Endothelial cell of umbilical vein (primary cell): ENCODE measurements at regions not wholly inside any gene's neighbourhood (a gene's known extent, or its start where the extent isn't known, plus 50 kb on each side); places are given as distances from the start of the nearest gene placed in this dataset.

Experiments
- BruUV-seq: library from RNA; stranded (reverse); fragments of 400-500 nt; replicated peaks from 2 replicates; lab custom pipeline; 2021; lab: Mats Ljungman, UMichigan
- CTCF ChIA-PET: fragments of 300-600, 350-600 bp; sonication (Branson Sonifier 250); formaldehyde crosslinking; loops from one replicate; lab custom pipeline; 2021; ENCODE audit warnings: antibody characterized with exemption, inconsistent platforms; lab: Charles Lee
- POLR2A ChIA-PET: fragments of 300-600, 350-600 bp; sonication (Branson Sonifier 250); formaldehyde crosslinking; loops from one replicate; lab custom pipeline; 2021; ENCODE audit warnings: antibody characterized with exemption, inconsistent platforms; lab: Charles Lee
- DNase-seq: peaks from one replicate; pipeline ENCODE4 v3.0.0-alpha.2; 2011; ENCODE audit warnings: low read depth, low spot score
- FAIRE-seq: peaks from 2 replicates; lab custom pipeline; 2011; peaks lifted over from hg19 to GRCh38; lab: Jason Lieb, UNC
- H2AFZ ChIP-seq: 2 replicates; pipeline ENCODE4 v1.6.0; 2012; ENCODE audit warnings: low read depth, low read length, control low read depth, inconsistent platforms
- H3K27ac ChIP-seq: 2 replicates; pipeline ENCODE4 v1.5.1; 2011; ENCODE audit warnings: low read depth, mild to moderate bottlenecking, control low read depth, low read length, moderate library complexity; ENCODE audit not compliant: insufficient read depth
- H3K27me3 ChIP-seq, 2 experiments: 2 replicates each; pipeline versions ENCODE4 v1.6.0 to v1.6.1; 2011; ENCODE audit warnings: low read length in 2 of 2, mixed read lengths in 1 of 2; ENCODE audit not compliant: control insufficient read depth in 2 of 2, insufficient read depth in 2 of 2
- H3K36me3 ChIP-seq, 2 experiments: 2 replicates in 1 of 2; 3 replicates in 1 of 2; pipeline ENCODE4 v1.5.1; 2011; ENCODE audit warnings: low read length in 2 of 2, mild to moderate bottlenecking in 1 of 2, moderate library complexity in 1 of 2; ENCODE audit not compliant: control insufficient read depth in 2 of 2, insufficient read depth in 2 of 2; ENCODE audit errors: extremely low read depth in 1 of 2
- H3K4me1 ChIP-seq: 3 replicates; pipeline ENCODE4 v1.5.1; 2011; ENCODE audit warnings: mild to moderate bottlenecking, low read length; ENCODE audit not compliant: control insufficient read depth, insufficient read depth; ENCODE audit errors: extremely low read depth
- H3K4me2 ChIP-seq: 2 replicates; pipeline ENCODE4 v1.6.1; 2011; ENCODE audit warnings: low read length, control low read depth, mixed read lengths; ENCODE audit not compliant: insufficient read depth
- H3K4me3 ChIP-seq, 3 experiments: fragments of 200-600 bp in 1 of 3; sonication (generic), shearing (Covaris generic) in 1 of 3; replicated peaks in 1 of 3; 2 replicates each; pipeline ENCODE4 v1.5.1; 2011 to 2016; ENCODE audit warnings: control low read depth in 3 of 3, low read length in 3 of 3, mild to moderate bottlenecking in 2 of 3, inconsistent platforms in 1 of 3, low read depth in 1 of 3, moderate library complexity in 1 of 3; ENCODE audit not compliant: insufficient read depth in 1 of 3
- H3K79me2 ChIP-seq: 2 replicates; pipeline ENCODE4 v1.6.0; 2012; ENCODE audit warnings: low read length, inconsistent platforms; ENCODE audit not compliant: control insufficient read depth, insufficient read depth
- H3K9ac ChIP-seq: replicated peaks from 2 replicates; pipeline ENCODE3; 2011; ENCODE audit warnings: low read length, control low read depth; ENCODE audit not compliant: insufficient read depth; ENCODE audit errors: extremely low read depth
- H3K9me1 ChIP-seq: replicated peaks from 3 replicates; pipeline ENCODE4 v1.6.0; 2011; ENCODE audit warnings: mild to moderate bottlenecking, low read length; ENCODE audit not compliant: control insufficient read depth, insufficient read depth; ENCODE audit errors: extremely low read depth
- H3K9me3 ChIP-seq: replicated peaks from 2 replicates; pipeline ENCODE4 v1.5.1; 2012; ENCODE audit warnings: low read length, inconsistent platforms; ENCODE audit not compliant: control insufficient read depth, insufficient read depth
- H4K20me1 ChIP-seq: replicated peaks from 2 replicates; pipeline ENCODE3; 2011; ENCODE audit warnings: mild to moderate bottlenecking, low read length; ENCODE audit not compliant: control insufficient read depth, insufficient read depth; ENCODE audit errors: extremely low read depth
- EZH2 ChIP-seq: IDR thresholded peaks from 2 replicates; pipeline ENCODE4 v1.6.1; 2012; ENCODE audit warnings: borderline replicate concordance, low read depth, mild to moderate bottlenecking, moderate library complexity, low read length, inconsistent platforms; ENCODE audit not compliant: severe bottlenecking
- FOS ChIP-seq: IDR thresholded peaks from 2 replicates; pipeline ENCODE4 v1.6.1; 2011; ENCODE audit warnings: mild to moderate bottlenecking, low read length, moderate library complexity, borderline replicate concordance; ENCODE audit not compliant: insufficient read depth
- GATA2 ChIP-seq: IDR thresholded peaks from 2 replicates; pipeline ENCODE4 v1.7.0; 2011; ENCODE audit warnings: low read depth, mild to moderate bottlenecking, moderate library complexity, mixed read lengths, low read length; ENCODE audit not compliant: insufficient read length, insufficient read depth
- JUN ChIP-seq: IDR thresholded peaks from 2 replicates; pipeline ENCODE4 v1.6.1; 2011; ENCODE audit warnings: borderline replicate concordance, low read depth; ENCODE audit not compliant: insufficient read length, insufficient read depth
- MYC ChIP-seq: IDR thresholded peaks from one replicate; pipeline ENCODE4 v1.6.1; 2011; ENCODE audit warnings: mild to moderate bottlenecking, low read depth, low read length
- POLR2A ChIP-seq: IDR thresholded peaks from 2 replicates; pipeline ENCODE4 v1.6.1; 2012; ENCODE audit warnings: low read depth, mild to moderate bottlenecking, control low read depth, low read length
- POLR2AphosphoS5 ChIP-seq: IDR thresholded peaks from 2 replicates; pipeline ENCODE4 v1.6.1; 2012; ENCODE audit warnings: low read depth, mild to moderate bottlenecking, control low read depth, low read length, moderate library complexity; ENCODE audit not compliant: insufficient read depth
- dilution Hi-C: fragments of 300-500 bp; cut with MboI; formaldehyde crosslinking; loops from one replicate; pipeline ENCODE4 v1.15.0; 2019; ENCODE audit warnings: low sequenced_read_pairs; ENCODE audit not compliant: extremely low pct_ligation_motif_present
- intact Hi-C: fragments of 100-400 bp; cut with micrococcal nuclease; formaldehyde crosslinking; loops from one replicate; pipeline ENCODE4 v1.10.0; 2022
- TF ChIP-seq, protein P1 (sequence below), 2 donors: IDR thresholded peaks; 1 replicate in 1 of 2; 2 replicates in 1 of 2; pipeline ENCODE4 v1.5.1; 2011; ENCODE audit warnings: low read length in 2 of 2, mild to moderate bottlenecking in 2 of 2, moderate library complexity in 2 of 2, control low read depth in 1 of 2, inconsistent platforms in 1 of 2, low read depth in 1 of 2; ENCODE audit not compliant: insufficient read depth in 1 of 2; ENCODE audit errors: extremely low read depth in 1 of 2
- TF ChIP-seq, protein P2 (sequence below): IDR thresholded peaks from 2 replicates; pipeline ENCODE4 v1.6.1; 2011; ENCODE audit not compliant: insufficient read depth, insufficient read length

DNA sequence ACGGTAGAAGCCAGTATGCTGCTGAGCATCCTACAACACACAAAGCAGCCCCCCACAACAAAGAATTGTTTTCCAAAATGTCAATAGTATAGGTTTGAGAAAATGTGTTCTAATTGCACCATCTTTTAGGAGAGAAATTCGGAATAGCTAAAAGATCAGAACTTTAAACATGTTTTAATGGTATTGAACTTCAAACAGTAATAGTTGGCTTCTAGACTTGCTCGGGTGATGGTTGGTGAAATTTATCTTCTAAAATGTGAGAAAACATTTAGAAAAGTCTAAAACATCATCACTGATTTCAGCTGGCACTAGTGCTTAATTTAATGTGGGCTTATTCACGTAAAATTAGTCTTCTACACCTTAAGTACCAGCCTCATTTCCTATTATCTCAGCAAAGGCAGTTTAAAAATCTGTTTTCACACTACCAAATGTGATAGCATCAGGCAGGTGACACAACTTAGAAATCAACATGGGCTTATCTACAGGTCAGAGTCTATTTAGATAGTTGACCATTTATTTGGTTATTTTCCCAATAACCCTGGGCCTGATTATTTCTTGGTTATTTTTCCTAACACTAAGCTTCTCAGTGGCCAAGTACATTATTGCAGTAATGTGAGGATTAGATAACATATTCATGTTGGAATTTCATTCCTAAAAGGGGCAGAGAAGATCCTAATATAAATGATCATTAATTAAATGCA is 399.3 kb upstream of the PKN2 start:
- Histone ChIP-seq H3K36me3 (no peaks in the 10 kb centered on the region), H3K27ac (no peak overlapping the region), H3K4me2 (no peak overlapping the region), H2AFZ (no peak overlapping the region), H3K9ac (no peak overlapping the region), H4K20me1 (no peaks in the 10 kb centered on the region), H3K9me3 (no peaks in the 10 kb centered on the region), H3K79me2 (no peaks in the 10 kb centered on the region), H3K9me1 (no peaks in the 10 kb centered on the region), H3K4me3 (no peak overlapping the region), H3K4me1 (no peaks in the 10 kb centered on the region), H3K27me3 (peaks cover 0 to under 1% of the 10 kb centered on the region in 2 experiments)
- BruUV-seq, result no TSS peak
- dilution Hi-C loops, result no loop called here
- FAIRE-seq, result no peak
- intact Hi-C loops, result no loop called here
- ChIA-PET CTCF (no interaction called here), POLR2A (no interaction called here)
- TF ChIP-seq JUN (no peak), GATA2 (no peak)
- DNase-seq, result no peak

DNA sequence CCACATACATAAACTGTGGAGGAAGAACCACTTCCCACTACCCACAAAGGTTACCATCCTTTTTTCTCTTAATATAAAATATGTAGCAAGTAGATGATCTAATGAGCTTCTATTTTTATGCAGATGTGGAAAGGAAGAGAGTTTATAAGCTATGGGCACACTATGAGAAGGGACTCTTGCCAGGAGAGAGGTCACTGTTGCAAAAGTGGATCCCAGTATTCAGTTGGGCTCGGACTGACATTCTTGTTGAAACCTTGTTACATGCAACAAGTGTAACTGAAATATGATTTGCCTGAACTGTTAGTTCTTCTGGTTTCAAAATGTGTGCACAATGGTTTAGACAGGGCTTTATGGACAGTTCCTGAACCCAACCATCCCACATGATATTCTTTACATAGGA is 397.4 kb upstream of the PKN2 start:
- Histone ChIP-seq H3K4me1 (no peaks in the 10 kb centered on the region), H3K27ac (no peak overlapping the region), H3K27me3 (peaks cover 0 to 2% of the 10 kb centered on the region in 2 experiments), H4K20me1 (no peaks in the 10 kb centered on the region), H3K9ac (no peak overlapping the region), H3K9me3 (no peaks in the 10 kb centered on the region), H2AFZ (no peak overlapping the region), H3K4me2 (no peak overlapping the region), H3K9me1 (no peaks in the 10 kb centered on the region), H3K79me2 (no peaks in the 10 kb centered on the region), H3K36me3 (no peaks in the 10 kb centered on the region), H3K4me3 (no peak overlapping the region)
- DNase-seq (no peak), FAIRE-seq (no peak)
- CTCF ChIA-PET, result interaction anchor here (1.7 kb wide), 1 partner anchor 106 kb away, joined by 4 read pairs; no protein-coding TSS in a partner anchor
- POLR2A ChIA-PET, result no interaction called here
- dilution Hi-C loops (no loop called here), intact Hi-C loops (no loop called here)
- no TSS peak for BruUV-seq
- TF ChIP-seq, protein P1, sequence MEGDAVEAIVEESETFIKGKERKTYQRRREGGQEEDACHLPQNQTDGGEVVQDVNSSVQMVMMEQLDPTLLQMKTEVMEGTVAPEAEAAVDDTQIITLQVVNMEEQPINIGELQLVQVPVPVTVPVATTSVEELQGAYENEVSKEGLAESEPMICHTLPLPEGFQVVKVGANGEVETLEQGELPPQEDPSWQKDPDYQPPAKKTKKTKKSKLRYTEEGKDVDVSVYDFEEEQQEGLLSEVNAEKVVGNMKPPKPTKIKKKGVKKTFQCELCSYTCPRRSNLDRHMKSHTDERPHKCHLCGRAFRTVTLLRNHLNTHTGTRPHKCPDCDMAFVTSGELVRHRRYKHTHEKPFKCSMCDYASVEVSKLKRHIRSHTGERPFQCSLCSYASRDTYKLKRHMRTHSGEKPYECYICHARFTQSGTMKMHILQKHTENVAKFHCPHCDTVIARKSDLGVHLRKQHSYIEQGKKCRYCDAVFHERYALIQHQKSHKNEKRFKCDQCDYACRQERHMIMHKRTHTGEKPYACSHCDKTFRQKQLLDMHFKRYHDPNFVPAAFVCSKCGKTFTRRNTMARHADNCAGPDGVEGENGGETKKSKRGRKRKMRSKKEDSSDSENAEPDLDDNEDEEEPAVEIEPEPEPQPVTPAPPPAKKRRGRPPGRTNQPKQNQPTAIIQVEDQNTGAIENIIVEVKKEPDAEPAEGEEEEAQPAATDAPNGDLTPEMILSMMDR (IDR thresholded peaks at IDR 0.05; ENCODE audit: extremely low read depth in 1 of 2, insufficient read depth in 1 of 2, low read depth in 1 of 2, low read length in 2 of 2), result no peak
- no peak for TF ChIP-seq EZH2
- TF ChIP-seq POLR2A, result no peak
- TF ChIP-seq FOS, result no peak
- TF ChIP-seq, protein P2, sequence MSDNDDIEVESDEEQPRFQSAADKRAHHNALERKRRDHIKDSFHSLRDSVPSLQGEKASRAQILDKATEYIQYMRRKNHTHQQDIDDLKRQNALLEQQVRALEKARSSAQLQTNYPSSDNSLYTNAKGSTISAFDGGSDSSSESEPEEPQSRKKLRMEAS, result no peak
- TF ChIP-seq GATA2, result no peak
- no peak for TF ChIP-seq MYC
- TF ChIP-seq JUN, result no peak
- TF ChIP-seq POLR2AphosphoS5, result no peak
